Stimulated activated CD8-positive, alpha-beta memory T cell treated with anti-CD3 and anti-CD28 coated beads, Interleukin-2, amount 100 ng/mL, for 48 hours (primary cell): ENCODE measurements at regions not wholly inside any gene's neighbourhood (a gene's known extent, or its start where the extent isn't known, plus 50 kb on each side); places are given as distances from the start of the nearest gene placed in this dataset.
"Not testable (repeated sequence)": the region's sequence is repeated elsewhere in the genome, so short reads cannot be mapped to it uniquely, and the experiment has no call there.

Experiments used
- DNase-seq, 2 donors: peaks; one replicate each; pipeline ENCODE4 v3.0.0-alpha.2; 2020; ENCODE audit warnings: low read depth in 2 of 2

DNA sequence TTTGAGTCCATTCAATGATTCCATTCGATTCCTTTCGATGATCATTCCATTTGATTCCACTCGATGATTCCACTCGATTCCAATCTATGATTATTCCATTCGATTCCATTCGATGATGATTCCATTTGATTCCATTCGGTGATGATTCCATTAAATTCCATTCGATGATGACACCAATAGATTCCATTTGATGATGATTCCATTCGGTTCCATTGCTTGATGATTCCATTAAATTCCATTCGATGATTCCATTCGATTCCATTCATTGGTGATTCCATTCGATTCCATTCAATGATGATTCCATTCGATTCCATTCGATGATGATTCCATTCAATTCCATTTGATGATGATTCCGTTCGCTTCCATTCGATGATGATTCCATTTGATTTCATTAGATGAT, 1104.1 kb downstream of the RPIA start:
- not testable (repeated sequence) for DNase-seq

DNA sequence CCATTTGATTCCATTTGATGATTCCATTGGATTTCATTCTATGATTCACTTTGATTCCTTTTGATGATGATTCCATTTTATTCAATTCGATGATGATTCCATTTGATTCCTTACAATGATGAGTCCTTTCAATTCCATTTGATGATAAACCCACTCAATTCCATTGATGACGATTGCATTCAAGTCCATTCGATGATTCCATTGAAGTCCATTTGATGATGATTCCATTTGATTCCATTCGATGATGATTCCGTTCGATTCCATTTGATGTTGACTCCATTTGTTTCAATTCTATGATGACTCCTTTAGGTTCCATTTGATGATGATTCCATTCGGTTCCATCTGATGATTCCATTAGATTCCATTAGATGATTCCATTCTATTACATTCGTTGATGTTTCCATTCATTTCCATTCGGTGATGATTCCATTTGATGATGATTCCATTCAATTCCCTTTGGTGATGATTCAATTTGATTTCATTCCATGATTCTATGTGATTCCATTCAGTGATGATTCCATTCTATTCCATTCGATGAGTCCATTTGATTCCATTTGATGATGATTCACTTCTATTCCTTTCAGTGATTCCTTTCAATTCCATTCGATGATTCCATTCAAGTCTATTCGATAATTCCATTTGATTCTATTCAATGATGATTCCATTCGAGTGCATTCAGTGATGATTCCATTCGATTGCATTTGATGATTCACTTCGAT, 1106.0 kb downstream of the RPIA start:
- DNase-seq: no peak

DNA sequence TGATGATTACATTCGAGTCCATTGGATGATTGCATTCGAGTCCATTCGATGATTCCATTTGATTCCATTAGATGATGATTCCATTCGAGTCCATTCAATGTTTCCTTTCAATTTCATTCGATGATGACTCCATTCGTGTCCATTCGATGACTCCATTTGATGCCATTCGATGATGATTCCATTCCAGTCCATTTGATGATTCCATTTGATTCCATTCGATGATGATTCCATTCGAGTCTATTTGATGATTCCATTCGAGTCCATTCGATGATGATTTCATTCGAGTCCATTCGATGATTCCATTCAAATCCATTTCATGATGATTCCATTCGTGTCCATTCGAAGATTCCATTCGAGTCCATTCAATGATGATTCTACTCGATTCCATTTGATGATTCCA, 1109.7 kb downstream of the RPIA start:
- DNase-seq: not testable (repeated sequence)

DNA sequence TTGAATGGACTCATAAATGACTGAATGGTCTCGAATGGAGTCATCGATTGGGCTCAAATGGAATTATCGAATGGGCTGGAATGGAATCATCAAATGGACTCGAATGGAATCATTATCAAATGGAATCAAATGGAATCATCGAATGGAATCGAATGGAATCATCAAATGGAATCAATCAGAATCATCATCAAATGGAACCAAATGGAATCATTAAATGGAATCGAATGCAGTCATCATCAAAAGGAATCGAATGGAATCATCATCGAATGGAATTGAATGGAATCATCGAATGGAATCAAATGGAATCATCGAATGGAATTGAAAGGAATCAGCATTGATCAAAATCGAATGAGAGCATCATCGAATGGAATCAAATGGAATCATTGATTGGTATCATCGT, 1114.9 kb downstream of the RPIA start:
- not testable (repeated sequence) for DNase-seq

DNA sequence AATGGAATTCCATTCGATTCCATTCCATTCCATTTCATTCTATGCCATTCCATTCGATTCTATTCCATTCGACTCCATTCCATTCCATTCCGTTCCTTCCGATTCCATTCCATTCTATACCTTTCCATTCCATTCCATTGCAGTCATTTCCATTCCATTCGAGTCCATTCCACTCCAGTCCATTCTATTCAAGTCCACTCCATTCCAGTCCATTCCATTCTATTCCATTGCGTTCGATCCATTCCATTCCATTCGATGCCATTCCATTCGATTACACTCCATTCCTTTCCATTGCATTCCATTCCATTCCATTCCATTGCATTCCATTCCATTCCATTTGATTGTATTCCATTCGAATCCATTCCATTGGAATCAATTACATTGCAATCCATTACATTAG, 1119.8 kb downstream of the RPIA start:
- no peak for DNase-seq

DNA sequence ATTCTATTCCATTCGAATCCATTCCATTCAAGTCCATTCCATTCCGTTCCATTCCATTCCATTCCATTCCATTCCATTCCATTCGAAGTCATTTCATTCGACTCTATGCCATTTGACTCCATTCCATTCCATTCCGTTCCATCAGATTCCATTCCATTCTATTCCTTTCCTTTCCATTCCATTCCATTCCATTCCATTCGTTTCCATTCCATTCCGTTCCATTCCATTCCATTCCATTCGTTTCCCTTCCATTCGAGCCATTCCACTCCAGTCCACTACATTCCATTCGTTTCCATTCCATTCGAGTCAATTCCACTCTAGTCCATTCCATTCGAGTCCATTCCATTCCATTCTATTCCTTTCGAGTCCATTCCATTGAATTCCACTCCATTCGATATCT, 1120.4 kb downstream of the RPIA start:
- DNase-seq: not testable (repeated sequence)

DNA sequence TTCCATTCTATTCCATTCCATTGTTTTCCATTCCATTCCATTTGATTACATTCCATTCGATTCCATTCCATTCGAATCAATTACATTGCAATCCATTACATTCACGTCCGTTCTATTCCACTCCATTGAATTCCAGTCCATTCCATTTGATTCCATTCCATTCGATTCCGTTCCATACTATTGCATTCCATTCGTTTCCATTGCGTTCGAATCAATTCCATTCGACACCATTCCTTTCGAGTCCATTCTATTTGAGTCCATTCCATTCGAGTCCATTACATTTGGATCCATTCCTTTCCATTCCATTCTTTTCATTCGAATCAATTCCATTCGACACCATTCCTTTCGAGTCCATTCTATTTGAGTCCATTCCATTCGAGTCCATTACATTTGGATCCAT, 1122.9 kb downstream of the RPIA start:
- not testable (repeated sequence) for DNase-seq

DNA sequence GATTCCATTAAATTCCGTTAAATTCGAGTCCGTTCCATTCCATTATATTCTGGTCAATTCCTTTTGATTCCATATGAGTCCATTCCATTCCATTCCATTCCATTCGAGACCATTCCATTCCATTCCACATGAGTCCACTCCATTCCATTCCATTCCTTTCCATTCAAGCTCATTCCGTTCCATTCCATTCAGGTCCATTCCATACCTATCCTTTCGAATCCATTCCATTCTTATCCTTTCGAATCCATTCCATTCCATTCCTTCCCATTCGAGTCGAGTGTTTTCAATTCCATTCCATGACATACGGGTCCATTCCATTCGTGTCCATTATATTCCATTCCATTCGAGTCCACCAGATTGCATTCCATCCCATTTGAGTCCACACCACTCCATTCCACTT, 1127.4 kb downstream of the RPIA start:
- DNase-seq: no peak

DNA sequence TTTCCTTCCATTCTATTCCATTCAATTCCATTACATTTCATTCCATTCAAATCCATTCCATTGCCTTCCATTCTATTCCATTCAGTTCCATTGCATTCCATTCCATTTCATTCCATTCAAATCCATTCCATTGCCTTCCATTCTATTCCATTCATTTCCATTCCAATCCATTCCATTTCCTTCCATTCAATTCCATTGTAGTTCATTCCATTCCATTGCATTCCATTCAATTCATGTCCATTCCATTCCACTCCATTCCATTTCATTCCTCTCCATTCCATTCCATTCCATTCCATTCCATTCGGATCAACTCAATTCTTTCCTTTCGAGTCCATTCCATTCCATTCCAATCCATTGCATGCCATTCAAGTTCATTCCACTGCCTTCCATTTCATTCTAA, 1128.3 kb downstream of the RPIA start:
- DNase-seq: no peak

DNA sequence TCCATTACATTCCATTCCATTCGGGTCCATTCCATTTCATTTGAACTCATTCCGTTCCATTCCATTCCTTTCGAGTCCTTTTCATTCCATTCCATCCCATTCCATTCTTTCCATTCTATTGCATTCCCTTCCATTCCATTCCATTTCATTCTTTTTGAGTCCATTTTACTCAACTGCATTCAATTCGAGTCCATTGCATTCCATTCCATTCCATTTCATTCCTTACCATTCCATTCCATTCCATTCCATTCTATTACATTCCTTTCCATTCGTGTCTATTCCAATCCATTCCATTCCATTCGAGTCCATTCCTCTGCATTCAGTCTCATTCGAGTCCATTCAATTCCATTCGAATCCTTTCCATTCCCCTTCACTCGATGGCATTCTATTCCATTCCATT, 1128.8 kb downstream of the RPIA start:
- DNase-seq: no peak

DNA sequence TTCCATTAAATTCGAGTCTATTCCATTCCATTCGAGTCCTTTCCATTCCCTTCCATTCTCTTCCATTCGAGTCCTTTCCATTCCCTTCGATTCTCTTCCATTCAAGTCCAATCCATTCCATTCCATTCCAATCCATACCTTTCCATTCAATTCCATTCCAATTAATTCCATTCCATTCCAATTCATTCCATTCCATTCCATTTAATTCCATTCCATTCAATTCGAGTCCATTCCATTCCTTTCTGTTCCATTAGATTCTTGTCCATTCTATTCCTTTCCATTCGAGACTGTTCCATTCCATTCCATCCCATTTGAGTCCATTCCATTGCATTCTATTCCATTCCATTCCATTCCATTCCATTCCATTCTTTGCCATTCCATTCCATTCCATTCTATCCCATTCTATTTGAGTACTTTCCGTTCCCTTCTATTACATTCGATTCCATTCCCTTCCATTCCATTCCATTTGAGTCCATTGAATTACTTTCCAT, 1130.0 kb downstream of the RPIA start:
- DNase-seq: no peak

DNA sequence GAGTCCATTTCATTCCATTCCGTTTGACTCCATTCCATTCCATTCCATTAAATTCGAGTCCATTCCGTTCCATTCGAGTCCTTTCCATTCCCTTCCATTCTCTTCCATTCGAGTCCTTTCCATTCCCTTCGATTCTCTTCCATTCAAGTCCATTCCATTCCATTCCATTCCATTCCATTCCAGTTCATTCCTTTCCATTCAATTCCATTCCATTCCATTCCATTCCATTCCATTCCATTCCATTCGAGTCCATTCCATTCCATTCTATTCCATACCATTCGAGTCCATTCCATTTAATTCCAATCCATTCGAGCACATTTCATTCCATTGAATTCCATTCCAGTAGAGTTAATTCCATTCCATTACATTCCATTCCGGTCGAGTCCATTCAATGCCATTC, 1130.9 kb downstream of the RPIA start:
- not testable (repeated sequence) for DNase-seq

DNA sequence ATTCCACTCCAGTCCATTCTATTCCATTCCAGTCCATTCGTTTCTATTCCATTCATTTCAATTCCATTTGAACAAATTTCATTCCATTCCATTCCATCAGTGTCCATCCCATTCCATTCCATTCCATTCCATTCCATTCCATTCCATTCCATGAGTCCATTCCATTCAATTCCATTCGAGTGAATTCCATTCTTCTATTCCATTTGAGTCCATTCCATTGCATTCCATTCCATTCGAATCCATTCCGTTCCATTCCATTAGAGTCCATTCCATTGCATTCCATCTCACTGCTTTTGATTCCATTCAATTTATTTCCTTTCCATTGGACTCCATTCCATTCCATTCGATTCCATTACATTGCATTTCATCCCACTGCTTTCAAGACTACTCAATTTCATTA, 1132.1 kb downstream of the RPIA start:
- no peak for DNase-seq

DNA sequence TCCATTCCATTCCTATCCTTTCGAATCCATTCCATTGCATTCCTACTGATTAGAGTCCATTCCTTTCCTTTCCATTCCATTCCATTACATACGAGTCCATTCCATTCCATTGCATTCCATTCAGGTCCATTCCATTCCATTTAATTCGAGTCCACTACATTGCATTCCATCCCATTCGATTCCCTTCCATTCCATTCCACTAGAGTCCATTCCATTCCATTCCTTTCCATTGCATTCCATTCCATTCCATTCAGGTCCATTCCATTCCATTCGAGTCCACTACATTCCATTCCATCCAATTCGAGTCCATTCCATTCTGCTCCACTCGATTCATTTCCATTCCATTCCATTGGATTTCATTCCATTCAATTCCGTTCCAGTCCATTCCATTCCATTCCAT, 1133.6 kb downstream of the RPIA start:
- DNase-seq: no peak

DNA sequence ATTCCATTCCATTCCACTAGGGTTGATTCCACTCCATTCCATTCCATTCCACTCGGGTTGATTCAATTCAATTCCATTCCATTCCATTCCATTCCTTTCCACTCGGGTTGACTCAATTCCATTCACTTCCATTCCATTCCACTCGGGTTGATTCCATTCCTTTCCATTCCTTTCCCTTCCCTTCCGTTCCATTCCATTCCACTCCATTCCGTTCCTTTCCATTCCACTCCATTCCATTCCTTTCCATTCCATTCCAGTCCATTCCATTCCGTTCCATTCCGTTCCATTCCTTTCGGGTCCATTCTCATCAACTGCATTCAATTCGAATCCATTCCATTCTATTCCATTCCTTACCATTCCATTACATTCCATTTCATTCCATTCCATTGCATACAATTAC, 1135.3 kb downstream of the RPIA start:
- DNase-seq: not testable (repeated sequence)

DNA sequence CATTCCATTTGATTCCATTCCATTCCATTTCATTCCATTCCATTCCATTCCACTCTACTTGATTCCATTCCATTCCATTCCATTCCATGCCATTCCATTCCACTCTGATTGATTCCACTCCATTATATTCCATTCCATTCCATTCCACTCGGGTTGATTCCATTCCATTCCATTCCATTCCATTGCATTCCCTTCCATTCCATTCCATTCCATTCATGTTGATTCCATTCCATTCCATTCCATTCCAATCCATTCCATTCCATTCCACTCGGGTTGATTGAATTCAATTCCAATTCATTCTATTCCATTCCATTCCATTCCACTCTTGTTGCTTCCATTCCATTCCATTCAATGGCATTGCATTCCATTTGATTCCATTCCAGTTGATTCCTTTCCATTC, 1136.4 kb downstream of the RPIA start:
- not testable (repeated sequence) for DNase-seq

DNA sequence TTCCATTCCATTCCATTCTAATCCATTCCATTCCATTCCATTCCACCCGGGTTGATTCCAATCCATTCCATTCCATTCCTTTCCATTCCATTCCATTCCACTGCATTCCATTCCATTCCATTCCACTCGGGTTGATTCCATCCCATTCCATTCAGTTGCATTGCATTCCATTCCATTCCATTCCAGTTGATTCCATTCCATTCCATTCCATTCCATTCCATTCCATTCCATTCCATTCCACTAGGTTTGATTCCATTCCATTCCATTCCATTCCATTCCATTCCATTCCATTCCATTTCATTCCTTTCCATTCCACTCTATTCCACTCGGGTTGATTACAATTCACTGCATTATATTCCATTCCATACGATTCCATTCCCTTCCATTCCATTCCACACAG, 1136.9 kb downstream of the RPIA start:
- not testable (repeated sequence) for DNase-seq

DNA sequence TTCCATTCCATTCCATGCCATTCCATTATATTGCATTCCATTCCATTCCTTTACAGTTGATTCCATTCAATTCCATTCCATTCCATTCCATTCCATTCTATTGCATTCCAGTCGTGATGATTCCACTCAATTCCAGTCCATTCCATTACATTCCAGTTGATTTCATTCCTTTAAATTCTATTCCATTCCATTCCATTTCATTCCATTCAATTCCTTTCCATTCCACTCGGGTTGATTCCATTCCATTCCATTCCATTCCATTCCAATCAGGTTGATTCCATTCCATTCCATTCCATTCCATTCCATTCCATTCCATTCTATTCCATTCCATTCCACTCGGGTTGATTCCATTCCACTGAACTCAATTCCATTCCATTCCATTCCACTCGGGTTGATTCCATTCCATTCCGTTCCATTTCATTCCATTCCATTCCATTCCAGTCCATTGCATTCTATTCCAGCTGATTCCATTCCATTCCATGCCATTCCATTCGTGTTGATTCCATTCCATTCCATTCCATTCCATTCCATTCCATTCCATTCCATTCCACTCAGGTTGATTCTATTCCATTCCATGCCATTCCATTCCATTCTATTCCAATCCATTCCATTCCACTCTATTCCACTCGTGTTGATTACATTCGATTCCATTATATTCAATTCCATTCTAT, 1137.6 kb downstream of the RPIA start:
- DNase-seq: not testable (repeated sequence)

DNA sequence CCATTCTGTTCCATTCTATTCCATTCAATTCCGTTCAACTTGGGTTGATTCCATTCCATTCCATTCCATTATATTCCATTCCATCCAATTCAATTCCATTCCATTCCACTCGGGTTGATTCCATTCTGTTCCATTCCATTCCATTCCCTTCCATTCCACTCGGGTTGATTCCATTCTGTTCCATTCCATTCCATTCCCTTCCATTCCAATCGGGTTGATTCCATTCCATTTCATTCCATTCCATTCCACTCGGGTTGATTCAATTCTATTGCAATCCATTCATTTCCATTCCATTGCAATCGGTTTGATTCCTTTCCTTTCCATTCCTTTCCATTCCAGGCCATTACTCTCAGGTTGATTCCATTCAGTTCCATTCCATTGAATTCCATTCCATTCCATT, 1138.4 kb downstream of the RPIA start:
- DNase-seq: no peak

DNA sequence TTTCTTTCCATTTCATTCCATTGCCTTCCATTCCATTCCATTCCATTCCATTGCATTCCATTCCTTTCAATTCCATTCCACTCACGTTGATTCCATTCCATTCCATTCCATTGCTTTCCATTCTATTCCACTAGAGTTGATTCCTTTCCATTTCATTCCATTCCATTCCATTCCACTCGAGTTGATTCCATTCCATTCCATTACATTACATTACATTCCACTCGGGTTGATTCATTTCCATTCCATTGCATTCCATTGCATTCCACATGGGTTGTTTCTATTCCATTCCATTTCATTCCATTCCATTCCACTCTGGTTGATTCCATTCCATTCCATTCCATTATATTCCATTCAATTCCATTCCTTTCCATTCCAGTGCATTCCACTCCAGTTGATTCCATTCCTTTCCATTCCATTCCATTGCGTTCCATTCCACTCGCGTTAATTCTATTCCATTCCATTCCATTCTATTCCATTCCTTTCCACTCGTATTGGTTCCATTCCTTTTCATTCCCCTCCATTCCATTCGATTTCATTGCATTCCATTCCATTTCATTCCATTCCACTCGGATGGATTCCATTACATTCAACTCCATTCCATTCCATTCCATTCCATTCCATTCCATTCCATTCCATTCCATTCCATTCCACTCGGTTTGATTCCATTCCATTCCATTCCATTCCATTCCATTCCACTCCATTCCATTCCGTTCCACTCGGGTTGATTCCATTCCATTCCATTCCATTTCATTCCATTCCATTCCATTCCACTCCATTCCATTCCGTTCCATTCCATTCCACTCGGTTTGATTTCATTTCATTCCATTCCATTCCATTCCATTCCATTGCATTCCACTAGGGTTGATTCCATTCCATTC, 1139.1 kb downstream of the RPIA start:
- not testable (repeated sequence) for DNase-seq

DNA sequence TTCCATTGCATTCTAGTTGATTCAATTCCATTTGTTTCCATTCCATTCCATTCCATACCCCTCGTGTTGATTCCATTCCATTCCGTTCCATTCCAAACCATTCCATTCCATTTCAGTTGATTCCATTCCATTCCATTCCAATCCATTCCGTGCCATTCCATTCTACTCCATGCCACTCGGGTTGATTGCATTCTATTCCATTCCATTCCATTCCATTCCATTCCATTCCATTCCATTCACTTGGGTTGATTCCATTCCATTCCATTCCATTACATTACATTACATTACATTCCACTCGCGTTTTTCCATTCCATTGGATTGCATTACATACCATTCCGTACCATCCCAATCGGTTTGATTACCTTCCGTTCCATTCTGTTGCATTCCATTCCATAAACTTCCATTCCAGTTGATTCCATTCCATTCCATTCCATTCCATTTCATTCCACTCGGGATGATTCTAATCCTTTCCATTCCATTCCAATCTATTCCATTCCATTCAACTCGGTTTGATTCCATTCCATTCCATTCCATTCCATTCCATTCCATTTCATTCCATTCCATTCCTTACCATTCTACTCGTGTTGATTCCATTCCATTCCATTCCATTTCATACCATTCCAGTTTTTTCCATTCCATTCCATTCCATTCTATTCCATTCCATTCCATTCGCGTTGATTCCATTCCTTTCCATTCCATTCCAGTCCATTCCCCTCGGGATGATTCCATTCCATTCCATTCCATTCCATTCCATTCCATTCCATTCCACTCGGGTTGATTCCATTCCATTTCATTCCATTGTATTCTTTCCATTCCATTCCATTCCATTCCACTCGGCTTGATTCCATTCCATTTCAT, 1140.4 kb downstream of the RPIA start:
- no peak for DNase-seq
